K562 (cell line): ENCODE measurements at regions not wholly inside any gene's neighbourhood (a gene's known extent, or its start where the extent isn't known, plus 50 kb on each side); places are given as distances from the start of the nearest gene placed in this dataset.

Experiments
- ATAC-seq: fragments of 200-7000 bp; cut with Tn5 transposase; 3 replicates; pipeline ENCODE4 v1.9.1; 2020; ENCODE audit warnings: moderate library complexity
- BruUV-seq: library from RNA; stranded (reverse); fragments of 400-500 nt; replicated peaks from 2 replicates; lab custom pipeline; 2021; lab: Mats Ljungman, UMichigan
- CTCF ChIA-PET: fragments of 300-600 bp; formaldehyde crosslinking; extraction: SDS; loops from one replicate; lab custom pipeline; 2021; ENCODE audit warnings: low intra/inter-chr PET ratio; lab: Yijun Ruan, JAX
- POLR2A ChIA-PET: fragments of 300-600, 350-650 bp; sonication (Branson Sonifier 250); formaldehyde crosslinking; extraction: SDS; loops from one replicate; lab custom pipeline; 2021; ENCODE audit warnings: antibody characterized with exemption, inconsistent platforms; lab: Yijun Ruan, JAX
- DNase-seq, 4 experiments: peaks; one replicate each; pipeline versions ENCODE4 v3.0.0 to v3.0.0-alpha.2; 2011 to 2018; ENCODE audit warnings: low spot score in 3 of 4, mixed read lengths in 3 of 4; ENCODE audit errors: extremely low read depth in 1 of 4
- FAIRE-seq: peaks from 2 replicates; lab custom pipeline; 2011; peaks lifted over from hg19 to GRCh38; lab: Jason Lieb, UNC
- H2AFZ ChIP-seq: 2 replicates; pipeline ENCODE4 v1.6.0; 2011; ENCODE audit warnings: low read depth, low read length, control low read depth, inconsistent platforms
- H3K27ac ChIP-seq: fragments of 200-600 bp; 3 replicates; pipeline ENCODE4 v1.8.0; 2011; ENCODE audit warnings: low read depth, mild to moderate bottlenecking, control low read depth, inconsistent platforms, low read length, moderate library complexity, mixed read lengths; ENCODE audit errors: extremely low read depth
- H3K27me3 ChIP-seq, 2 experiments: fragments of 300-600 bp in 1 of 2; 2 replicates in 1 of 2; 3 replicates in 1 of 2; pipeline versions ENCODE4 v1.6.0 to v1.8.0; 2011; ENCODE audit warnings: inconsistent platforms in 2 of 2, low read length in 2 of 2, mild to moderate bottlenecking in 1 of 2, mixed read lengths in 1 of 2, moderate library complexity in 1 of 2; ENCODE audit not compliant: control insufficient read depth in 2 of 2, insufficient read depth in 2 of 2
- H3K36me3 ChIP-seq: fragments of 300-600 bp; 3 replicates; pipeline ENCODE4 v1.8.0; 2011; ENCODE audit warnings: mild to moderate bottlenecking, low read length, inconsistent platforms; ENCODE audit not compliant: control insufficient read depth, insufficient read depth
- H3K4me1 ChIP-seq, 2 experiments: fragments of 200-600 bp in 1 of 2; replicated peaks in 1 of 2; 2 replicates in 1 of 2; 3 replicates in 1 of 2; pipeline versions ENCODE4 v1.5.1 to v1.8.0; 2011; ENCODE audit warnings: inconsistent platforms in 2 of 2, low read length in 2 of 2, mild to moderate bottlenecking in 1 of 2, mixed read lengths in 1 of 2, moderate library complexity in 1 of 2; ENCODE audit not compliant: control insufficient read depth in 2 of 2, insufficient read depth in 2 of 2
- H3K4me2 ChIP-seq: 2 replicates; pipeline ENCODE4 v1.6.1; 2011; ENCODE audit warnings: low read length, control low read depth, inconsistent platforms, mixed read lengths; ENCODE audit not compliant: insufficient read depth
- H3K4me3 ChIP-seq: fragments of 200-600 bp; sonication (generic), shearing (Covaris generic); 2 replicates; pipeline ENCODE4 v1.5.1; 2016; ENCODE audit warnings: control low read depth, inconsistent platforms
- H3K79me2 ChIP-seq: fragments of 200-600 bp; 3 replicates; pipeline ENCODE4 v1.8.0; 2011; ENCODE audit warnings: low read length, inconsistent platforms; ENCODE audit not compliant: control insufficient read depth, insufficient read depth
- H3K9ac ChIP-seq, 2 experiments: 2 replicates each; pipeline versions ENCODE4 v1.6.0 to v1.6.1; 2011; ENCODE audit warnings: low read depth in 2 of 2, low read length in 2 of 2, control low read depth in 1 of 2, inconsistent platforms in 1 of 2, mild to moderate bottlenecking in 1 of 2, mixed read lengths in 1 of 2; ENCODE audit not compliant: insufficient read depth in 1 of 2
- H3K9me1 ChIP-seq: one replicate; pipeline ENCODE4 v1.6.0; 2011; ENCODE audit warnings: inconsistent platforms, mild to moderate bottlenecking, low read length, moderate library complexity; ENCODE audit not compliant: control insufficient read depth, insufficient read depth
- H3K9me3 ChIP-seq: replicated peaks from 2 replicates; pipeline ENCODE4 v1.5.1; 2011; ENCODE audit warnings: low read depth, low read length, inconsistent platforms; ENCODE audit not compliant: control insufficient read depth, insufficient read depth
- H4K20me1 ChIP-seq: replicated peaks from 2 replicates; pipeline ENCODE4 v1.6.1; 2011; ENCODE audit warnings: low read length, inconsistent platforms, mixed read lengths; ENCODE audit not compliant: control insufficient read depth, insufficient read depth
- FOXP1 ChIP-seq: sonication (generic); formaldehyde crosslinking; IDR thresholded peaks from 2 replicates; pipeline ENCODE4 v1.8.0; 2022; ENCODE audit warnings: mild to moderate bottlenecking, missing genetic modification reagents
- NFIC ChIP-seq: fragments of 450-650 bp; IDR thresholded peaks from 2 replicates; pipeline ENCODE4 v1.6.1; 2017; ENCODE audit warnings: mild to moderate bottlenecking, inconsistent platforms
- SRSF9 ChIP-seq: fragments of 200-400 bp; formaldehyde crosslinking; IDR thresholded peaks from 2 replicates; pipeline ENCODE4 v1.6.1; 2017; ENCODE audit warnings: low read depth, low read length, borderline replicate concordance
- ZNF586 ChIP-seq: fragments of 450-650 bp; formaldehyde crosslinking; conservative IDR thresholded peaks from 2 replicates; pipeline ENCODE4 v1.4.0; 2020; ENCODE audit warnings: mild to moderate bottlenecking, moderate library complexity
- ZZZ3 ChIP-seq: fragments of 450-650 bp; IDR thresholded peaks from 2 replicates; pipeline ENCODE4 v1.6.1; 2016; ENCODE audit warnings: antibody characterized with exemption, mild to moderate bottlenecking, moderate library complexity
- WGBS: fragments of 100-300 bp; shearing (Covaris generic); methylation state at CpG from one replicate; pipeline ENCODE4 v1.1.6; 2016; ENCODE audit warnings: low coverage, mixed read lengths; ENCODE audit not compliant: insufficient coverage; ENCODE audit errors: missing lambda C conversion rate; 5-methylcytosine and 5-hydroxymethylcytosine counted together
- in situ Hi-C: fragments of 300-500 bp; cut with MboI; formaldehyde crosslinking; loops from 4 replicates; pipeline ENCODE4 v1.15.0; 2018; ENCODE audit warnings: inconsistent platforms, mixed read lengths
- intact Hi-C: fragments of 100-400 bp; cut with micrococcal nuclease; formaldehyde crosslinking; loops from 2 replicates; pipeline ENCODE4 v1.14.2; 2022
- TF ChIP-seq, protein P1 (sequence below), 2 experiments: fragments of 450-650 bp in 1 of 2; IDR thresholded peaks; 2 replicates each; pipeline ENCODE4 v1.6.1; 2011 to 2017; ENCODE audit warnings: low read depth in 2 of 2, antibody characterized with exemption in 1 of 2, borderline replicate concordance in 1 of 2, low read length in 1 of 2, mild to moderate bottlenecking in 1 of 2, mixed read lengths in 1 of 2; ENCODE audit not compliant: control insufficient read depth in 1 of 2

- DNase-seq (no peak), FAIRE-seq (no peak), ATAC-seq (no peak)
- POLR2A ChIA-PET = no interaction called here
- H3K9me3 ChIP-seq = no peaks in the 10 kb centered on the region
- no peak overlapping the region for H3K4me3 ChIP-seq
- no peaks in the 10 kb centered on the region for H3K27me3 ChIP-seq
- WGBS = 0% methylated on average over 2 of the region's 2 CpGs
- H3K9me1 ChIP-seq = no peaks in the 10 kb centered on the region
- CTCF ChIA-PET = no interaction called here
- H3K4me2 ChIP-seq = no peak overlapping the region
- H3K4me1 ChIP-seq = no peaks in the 10 kb centered on the region
- no peaks in the 10 kb centered on the region for H3K36me3 ChIP-seq
- no peak for TF ChIP-seq ZZZ3
- TF ChIP-seq, protein P1, sequence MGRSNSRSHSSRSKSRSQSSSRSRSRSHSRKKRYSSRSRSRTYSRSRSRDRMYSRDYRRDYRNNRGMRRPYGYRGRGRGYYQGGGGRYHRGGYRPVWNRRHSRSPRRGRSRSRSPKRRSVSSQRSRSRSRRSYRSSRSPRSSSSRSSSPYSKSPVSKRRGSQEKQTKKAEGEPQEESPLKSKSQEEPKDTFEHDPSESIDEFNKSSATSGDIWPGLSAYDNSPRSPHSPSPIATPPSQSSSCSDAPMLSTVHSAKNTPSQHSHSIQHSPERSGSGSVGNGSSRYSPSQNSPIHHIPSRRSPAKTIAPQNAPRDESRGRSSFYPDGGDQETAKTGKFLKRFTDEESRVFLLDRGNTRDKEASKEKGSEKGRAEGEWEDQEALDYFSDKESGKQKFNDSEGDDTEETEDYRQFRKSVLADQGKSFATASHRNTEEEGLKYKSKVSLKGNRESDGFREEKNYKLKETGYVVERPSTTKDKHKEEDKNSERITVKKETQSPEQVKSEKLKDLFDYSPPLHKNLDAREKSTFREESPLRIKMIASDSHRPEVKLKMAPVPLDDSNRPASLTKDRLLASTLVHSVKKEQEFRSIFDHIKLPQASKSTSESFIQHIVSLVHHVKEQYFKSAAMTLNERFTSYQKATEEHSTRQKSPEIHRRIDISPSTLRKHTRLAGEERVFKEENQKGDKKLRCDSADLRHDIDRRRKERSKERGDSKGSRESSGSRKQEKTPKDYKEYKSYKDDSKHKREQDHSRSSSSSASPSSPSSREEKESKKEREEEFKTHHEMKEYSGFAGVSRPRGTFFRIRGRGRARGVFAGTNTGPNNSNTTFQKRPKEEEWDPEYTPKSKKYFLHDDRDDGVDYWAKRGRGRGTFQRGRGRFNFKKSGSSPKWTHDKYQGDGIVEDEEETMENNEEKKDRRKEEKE (IDR thresholded peaks at IDR 0.05; ENCODE audit: borderline replicate concordance in 1 of 2, control insufficient read depth in 1 of 2, low read depth in 2 of 2, low read length in 1 of 2) = no peak
- TF ChIP-seq NFIC = peak; percentile 58
- no peak for TF ChIP-seq SRSF9
- no peak for TF ChIP-seq ZNF586 (CRISPR knock-in tag)
- TF ChIP-seq FOXP1 (CRISPR knock-in tag) = no peak
- no peak overlapping the region for H3K27ac ChIP-seq
- H2AFZ ChIP-seq = no peak overlapping the region
- no TSS peak for BruUV-seq
- intact Hi-C loops (no loop called here), in situ Hi-C loops (no loop called here)
- H3K9ac ChIP-seq = no peak overlapping the region
- H4K20me1 ChIP-seq = no peaks in the 10 kb centered on the region
- H3K79me2 ChIP-seq = no peaks in the 10 kb centered on the region
Measured at GRCh38 chr4:180751009-180751408, 1492.2 kb upstream of the TENM3 start.
